Thyroid gland (tissue), 4 donors: ENCODE measurements at regions not wholly inside any gene's neighbourhood (a gene's known extent, or its start where the extent isn't known, plus 50 kb on each side); places are given as distances from the start of the nearest gene placed in this dataset.

Experiments
- CTCF ChIP-seq, 6 experiments: fragments of 200-600 bp in 3 of 6; fragments of 450-650 bp in 3 of 6; sonication (generic) in 3 of 6; IDR thresholded peaks; one replicate each; pipeline ENCODE4 v1.5.1; 2016 to 2019; ENCODE audit warnings: antibody characterized with exemption in 6 of 6, mild to moderate bottlenecking in 2 of 6, inconsistent platforms in 1 of 6, moderate library complexity in 1 of 6
- POLR2A ChIP-seq, 2 donors: fragments of 450-650 bp; IDR thresholded peaks; one replicate each; pipeline ENCODE4 v1.6.1; 2017; ENCODE audit warnings: antibody characterized with exemption in 2 of 2, mild to moderate bottlenecking in 2 of 2, moderate library complexity in 1 of 2

- no peak for TF ChIP-seq POLR2A (IDR thresholded peaks at IDR 0.05)
- no peak for TF ChIP-seq CTCF (IDR thresholded peaks at IDR 0.05)
These were observed 54.9 kb upstream of the PRR20G start for GRCh38 chr3:127342735-127343134.
